Activated CD4-positive, alpha-beta memory T cell treated with anti-CD3 and anti-CD28 coated beads for 36 hours (primary cell): ENCODE measurements at regions not wholly inside any gene's neighbourhood (a gene's known extent, or its start where the extent isn't known, plus 50 kb on each side); places are given as distances from the start of the nearest gene placed in this dataset.
A peak's percentile ranks its signal among the peaks of the same experiment; 100 is the strongest.

Source experiments
- CTCF ChIA-PET: fragments of 350-600 bp; sonication (Branson Sonifier 250); formaldehyde crosslinking; loops from one replicate; lab custom pipeline; 2021; ENCODE audit warnings: antibody characterized with exemption, inconsistent platforms; lab: Charles Lee
- POLR2A ChIA-PET: fragments of 350-600 bp; sonication (Branson Sonifier 250); formaldehyde crosslinking; loops from one replicate; lab custom pipeline; 2021; ENCODE audit warnings: antibody characterized with exemption; lab: Charles Lee
- DNase-seq: peaks from one replicate; pipeline ENCODE4 v3.0.0-alpha.2; 2020
- H3K27ac Mint-ChIP-seq: one replicate; pipeline ENCODE4 v1.8.0; 2021; ENCODE audit warnings: mixed read lengths
- H3K27me3 Mint-ChIP-seq: one replicate; pipeline ENCODE4 v1.8.0; 2021; ENCODE audit warnings: mixed read lengths
- H3K36me3 Mint-ChIP-seq: one replicate; pipeline ENCODE4 v1.8.0; 2021; ENCODE audit warnings: mixed read lengths
- H3K4me1 Mint-ChIP-seq: one replicate; pipeline ENCODE4 v1.8.0; 2021; ENCODE audit warnings: low read depth, mixed read lengths
- H3K4me3 Mint-ChIP-seq: one replicate; pipeline ENCODE4 v1.8.0; 2021; ENCODE audit warnings: mild to moderate bottlenecking, mixed read lengths
- H3K9me3 Mint-ChIP-seq: one replicate; pipeline ENCODE4 v1.8.0; 2021; ENCODE audit warnings: mixed read lengths
- intact Hi-C: fragments of 100-400 bp; cut with micrococcal nuclease; formaldehyde crosslinking; loops from one replicate; pipeline ENCODE4 v1.15.1; 2023

- no peaks in the 10 kb centered on the region for H3K27me3 Mint-ChIP-seq
- ChIA-PET POLR2A (no interaction called here), CTCF (no interaction called here)
- no peaks in the 10 kb centered on the region for H3K9me3 Mint-ChIP-seq
- H3K36me3 Mint-ChIP-seq: no peaks in the 10 kb centered on the region
- no peak overlapping the region for H3K4me3 Mint-ChIP-seq
- no peak overlapping the region for H3K27ac Mint-ChIP-seq
- no peak for DNase-seq
- H3K4me1 Mint-ChIP-seq: peaks cover 3% of the 10 kb centered on the region
- intact Hi-C loops: no loop called here
These were observed 100.7 kb downstream of the ARL4A start for GRCh38 chr7:12788171-12788570.

- H3K27me3 Mint-ChIP-seq: no peaks in the 10 kb centered on the region
- DNase-seq: peak; percentile 32
- H3K4me3 Mint-ChIP-seq: no peak overlapping the region
- CTCF ChIA-PET: no interaction called here
- H3K36me3 Mint-ChIP-seq: no peaks in the 10 kb centered on the region
- POLR2A ChIA-PET: no interaction called here
- intact Hi-C loops: no loop called here
- peaks cover 3% of the 10 kb centered on the region for H3K4me1 Mint-ChIP-seq
- no peak overlapping the region for H3K27ac Mint-ChIP-seq
- no peaks in the 10 kb centered on the region for H3K9me3 Mint-ChIP-seq
These were observed 101.2 kb downstream of the ARL4A start for GRCh38 chr7:12788591-12788990.

- ChIA-PET CTCF (no interaction called here), POLR2A (no interaction called here)
- peaks cover 4% of the 10 kb centered on the region for H3K4me1 Mint-ChIP-seq
- DNase-seq: no peak
- intact Hi-C loops: loop anchor here (5.0 kb wide), 1 partner anchor 63 kb away; no protein-coding TSS in a partner anchor
- no peak overlapping the region for H3K4me3 Mint-ChIP-seq
- H3K36me3 Mint-ChIP-seq: no peaks in the 10 kb centered on the region
- no peaks in the 10 kb centered on the region for H3K27me3 Mint-ChIP-seq
- no peaks in the 10 kb centered on the region for H3K9me3 Mint-ChIP-seq
- H3K27ac Mint-ChIP-seq: no peak overlapping the region
These were observed 107.4 kb downstream of the ARL4A start for GRCh38 chr7:12794722-12795302.

- ChIA-PET POLR2A (no interaction called here), CTCF (no interaction called here)
- no peak for DNase-seq
- Mint-ChIP-seq H3K4me3 (no peak overlapping the region), H3K4me1 (peaks cover 4% of the 10 kb centered on the region), H3K9me3 (no peaks in the 10 kb centered on the region), H3K36me3 (no peaks in the 10 kb centered on the region), H3K27me3 (no peaks in the 10 kb centered on the region), H3K27ac (no peak overlapping the region)
- intact Hi-C loops: loop anchor here (5.0 kb wide), 1 partner anchor 64 kb away; no protein-coding TSS in a partner anchor
These were observed 109.1 kb downstream of the ARL4A start for GRCh38 chr7:12796397-12797127.

- no peak for DNase-seq
- ChIA-PET CTCF (interaction anchor here (0.7 kb wide), 1 partner anchor 276 kb away, joined by 3 read pairs; no protein-coding TSS in a partner anchor), POLR2A (no interaction called here)
- no peaks in the 10 kb centered on the region for H3K27me3 Mint-ChIP-seq
- peaks cover 4% of the 10 kb centered on the region for H3K4me1 Mint-ChIP-seq
- H3K27ac Mint-ChIP-seq: no peak overlapping the region
- H3K36me3 Mint-ChIP-seq: no peaks in the 10 kb centered on the region
- intact Hi-C loops: no loop called here
- H3K4me3 Mint-ChIP-seq: no peak overlapping the region
- no peaks in the 10 kb centered on the region for H3K9me3 Mint-ChIP-seq
These were observed 113.1 kb downstream of the ARL4A start for GRCh38 chr7:12800486-12800885.

- Mint-ChIP-seq H3K9me3 (no peaks in the 10 kb centered on the region), H3K27me3 (no peaks in the 10 kb centered on the region), H3K4me3 (no peak overlapping the region), H3K27ac (no peak overlapping the region), H3K4me1 (peaks cover 4% of the 10 kb centered on the region), H3K36me3 (no peaks in the 10 kb centered on the region)
- intact Hi-C loops: no loop called here
- ChIA-PET CTCF (no interaction called here), POLR2A (no interaction called here)
- DNase-seq: no peak
These were observed 113.7 kb downstream of the ARL4A start for GRCh38 chr7:12801107-12801506.

- H3K4me3 Mint-ChIP-seq: no peak overlapping the region
- no peaks in the 10 kb centered on the region for H3K27me3 Mint-ChIP-seq
- CTCF ChIA-PET: no interaction called here
- no peaks in the 10 kb centered on the region for H3K4me1 Mint-ChIP-seq
- POLR2A ChIA-PET: no interaction called here
- H3K27ac Mint-ChIP-seq: no peak overlapping the region
- no peak for DNase-seq
- intact Hi-C loops: no loop called here
- no peaks in the 10 kb centered on the region for H3K9me3 Mint-ChIP-seq
- H3K36me3 Mint-ChIP-seq: no peaks in the 10 kb centered on the region
These were observed 114.6 kb downstream of the ARL4A start for GRCh38 chr7:12802070-12802469.

GRCh38 chr7:12803542-12803941 lies 116.1 kb downstream of the ARL4A start:
- Mint-ChIP-seq H3K27ac (no peak overlapping the region), H3K36me3 (no peaks in the 10 kb centered on the region), H3K4me1 (no peaks in the 10 kb centered on the region), H3K9me3 (no peaks in the 10 kb centered on the region), H3K27me3 (no peaks in the 10 kb centered on the region), H3K4me3 (no peak overlapping the region)
- ChIA-PET POLR2A (no interaction called here), CTCF (no interaction called here)
- intact Hi-C loops: no loop called here
- DNase-seq: no peak

GRCh38 chr7:12805518-12805928 lies 118.1 kb downstream of the ARL4A start:
- DNase-seq: no peak
- no peaks in the 10 kb centered on the region for H3K36me3 Mint-ChIP-seq
- H3K4me3 Mint-ChIP-seq: no peak overlapping the region
- intact Hi-C loops: no loop called here
- H3K27me3 Mint-ChIP-seq: no peaks in the 10 kb centered on the region
- POLR2A ChIA-PET: no interaction called here
- H3K9me3 Mint-ChIP-seq: no peaks in the 10 kb centered on the region
- CTCF ChIA-PET: no interaction called here
- H3K27ac Mint-ChIP-seq: no peak overlapping the region
- H3K4me1 Mint-ChIP-seq: no peaks in the 10 kb centered on the region

- no peak overlapping the region for H3K27ac Mint-ChIP-seq
- intact Hi-C loops: no loop called here
- CTCF ChIA-PET: no interaction called here
- H3K27me3 Mint-ChIP-seq: no peaks in the 10 kb centered on the region
- no peaks in the 10 kb centered on the region for H3K4me1 Mint-ChIP-seq
- DNase-seq: no peak
- POLR2A ChIA-PET: no interaction called here
- no peak overlapping the region for H3K4me3 Mint-ChIP-seq
- H3K36me3 Mint-ChIP-seq: no peaks in the 10 kb centered on the region
- H3K9me3 Mint-ChIP-seq: no peaks in the 10 kb centered on the region
These were observed 118.5 kb downstream of the ARL4A start for GRCh38 chr7:12805957-12806356.

GRCh38 chr7:12809476-12809875 lies 122.0 kb downstream of the ARL4A start:
- DNase-seq: no peak
- Mint-ChIP-seq H3K4me3 (no peak overlapping the region), H3K4me1 (no peaks in the 10 kb centered on the region), H3K27me3 (no peaks in the 10 kb centered on the region), H3K27ac (no peak overlapping the region), H3K36me3 (no peaks in the 10 kb centered on the region), H3K9me3 (peaks cover 5% of the 10 kb centered on the region)
- POLR2A ChIA-PET: no interaction called here
- CTCF ChIA-PET: no interaction called here
- intact Hi-C loops: no loop called here

GRCh38 chr7:12812111-12812510 lies 124.7 kb downstream of the ARL4A start:
- no peaks in the 10 kb centered on the region for H3K36me3 Mint-ChIP-seq
- intact Hi-C loops: no loop called here
- CTCF ChIA-PET: no interaction called here

GRCh38 chr7:12814107-12814506 lies 126.7 kb downstream of the ARL4A start:
- POLR2A ChIA-PET: no interaction called here
- intact Hi-C loops: no loop called here
- H3K4me3 Mint-ChIP-seq: no peak overlapping the region
- no peaks in the 10 kb centered on the region for H3K27me3 Mint-ChIP-seq
- H3K27ac Mint-ChIP-seq: no peak overlapping the region
- CTCF ChIA-PET: no interaction called here
- DNase-seq: no peak
- no peaks in the 10 kb centered on the region for H3K4me1 Mint-ChIP-seq
- H3K9me3 Mint-ChIP-seq: peaks cover 5% of the 10 kb centered on the region
- H3K36me3 Mint-ChIP-seq: no peaks in the 10 kb centered on the region

More at GRCh38 chr7:12812111-12812510, 124.7 kb downstream of the ARL4A start:
- peaks cover 5% of the 10 kb centered on the region for H3K9me3 Mint-ChIP-seq
- POLR2A ChIA-PET: no interaction called here
- no peak for DNase-seq
- no peak overlapping the region for H3K27ac Mint-ChIP-seq
- no peak overlapping the region for H3K4me3 Mint-ChIP-seq
- no peaks in the 10 kb centered on the region for H3K27me3 Mint-ChIP-seq
- H3K4me1 Mint-ChIP-seq: no peaks in the 10 kb centered on the region
